COLO668 (cell line): ENCODE measurements at regions not wholly inside any gene's neighbourhood (a gene's known extent, or its start where the extent isn't known, plus 50 kb on each side); places are given as distances from the start of the nearest gene placed in this dataset.
A peak's percentile ranks its signal among the peaks of the same experiment; 100 is the strongest.
"Not testable (repeated sequence)": the region's sequence is repeated elsewhere in the genome, so short reads cannot be mapped to it uniquely, and the experiment has no call there.

Experiments
- DNase-seq: peaks from one replicate; lab custom pipeline; 2025; ENCODE audit not compliant: unreplicated experiment; lab: John Stamatoyannopoulos, UW

GRCh38 chrX:138875472-138875871, 164.0 kb upstream of the FGF13 start:
- no peak for DNase-seq

GRCh38 chrX:138874271-138874935, 162.9 kb upstream of the FGF13 start:
- DNase-seq, result no peak

- DNase-seq, result not testable (repeated sequence)
These were observed 162.1 kb upstream of the FGF13 start for GRCh38 chrX:138873640-138874039.

- no peak for DNase-seq
These were observed 161.0 kb upstream of the FGF13 start for GRCh38 chrX:138872537-138872936.

- no peak for DNase-seq
These were observed 160.2 kb upstream of the FGF13 start for GRCh38 chrX:138871739-138872138.

GRCh38 chrX:138866643-138867042, 155.1 kb upstream of the FGF13 start:
- DNase-seq, result no peak

GRCh38 chrX:138865093-138865649, 153.7 kb upstream of the FGF13 start:
- DNase-seq, result no peak

GRCh38 chrX:138859421-138859820, 147.9 kb upstream of the FGF13 start:
- DNase-seq, result no peak

GRCh38 chrX:138858951-138859350, 147.4 kb upstream of the FGF13 start:
- DNase-seq, result no peak

GRCh38 chrX:138858438-138858837, 146.9 kb upstream of the FGF13 start:
- DNase-seq, result no peak

- DNase-seq, result no peak
These were observed 145.5 kb upstream of the FGF13 start for GRCh38 chrX:138856881-138857604.

GRCh38 chrX:138853936-138854335, 142.4 kb upstream of the FGF13 start:
- DNase-seq, result no peak

GRCh38 chrX:138849521-138849920, 138.0 kb upstream of the FGF13 start:
- DNase-seq, result no peak

- DNase-seq, result no peak
These were observed 136.4 kb upstream of the FGF13 start for GRCh38 chrX:138847930-138848329.

GRCh38 chrX:138845786-138846185, 134.3 kb upstream of the FGF13 start:
- DNase-seq, result no peak

- DNase-seq, result not testable (repeated sequence)
These were observed 95.9 kb upstream of the FGF13 start for GRCh38 chrX:138807400-138807799.

GRCh38 chrX:138794246-138794645, 82.7 kb upstream of the FGF13 start:
- no peak for DNase-seq

- DNase-seq, result no peak
These were observed 80.0 kb upstream of the FGF13 start for GRCh38 chrX:138791551-138791950.

- no peak for DNase-seq
These were observed 77.3 kb upstream of the FGF13 start for GRCh38 chrX:138788771-138789170.

- DNase-seq, result peak; percentile 1
These were observed 67.0 kb upstream of the FGF13 start for GRCh38 chrX:138778576-138778909.

- DNase-seq, result not testable (repeated sequence)
These were observed 66.5 kb upstream of the FGF13 start for GRCh38 chrX:138777908-138778575.

GRCh38 chrX:138777230-138777629, 65.7 kb upstream of the FGF13 start:
- no peak for DNase-seq
